ENCODE measurements at regions not wholly inside any gene's neighbourhood (a gene's known extent, or its start where the extent isn't known, plus 50 kb on each side); places are given as distances from the start of the nearest gene placed in this dataset.

DNA sequence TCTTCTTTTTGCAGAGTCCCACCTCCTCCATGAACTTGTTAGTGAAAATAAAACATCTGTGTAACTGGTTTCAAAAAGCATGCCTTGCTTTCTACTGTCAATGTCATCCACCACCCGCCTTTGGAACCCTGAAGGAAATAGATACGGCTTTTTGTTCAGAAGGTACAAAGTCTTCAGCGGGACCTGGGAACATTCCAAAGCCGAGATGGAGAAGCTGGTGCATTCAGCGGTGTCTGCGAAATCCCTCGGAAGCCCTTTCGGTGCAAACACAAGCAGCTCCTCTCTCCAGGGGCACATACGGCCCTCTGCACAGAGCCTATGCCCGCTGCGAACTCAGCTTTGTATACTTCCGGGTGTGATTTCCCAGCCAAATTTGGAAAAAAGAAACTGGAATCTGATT is 555.8 kb upstream of the SALL3 start:
- Histone ChIP-seq H3K9me3 (ENCODE audit: low read depth) (no peaks in the 10 kb centered on the region), H3K27ac (no peak overlapping the region), H3K36me3 (ENCODE audit: low read depth) (no peaks in the 10 kb centered on the region), H3K4me3 (no peak overlapping the region), H2AFZ (no peak overlapping the region), H3K4me2 (ENCODE audit: unreplicated experiment) (no peak overlapping the region), H3K9ac (no peak overlapping the region), H3K79me2 (ENCODE audit: insufficient read depth) (no peaks in the 10 kb centered on the region), H3K9me2 (ENCODE audit: insufficient read depth) (no peaks in the 10 kb centered on the region), H3K27me3 (replicated peaks; ENCODE audit: insufficient read depth) (no peaks in the 10 kb centered on the region), H3F3A (ENCODE audit: insufficient read depth) (no peaks in the 10 kb centered on the region), H3K4me1 (ENCODE audit: insufficient read depth) (no peaks in the 10 kb centered on the region), H4K20me1 (ENCODE audit: insufficient read depth) (no peaks in the 10 kb centered on the region)
- no peak for TF ChIP-seq EZH2 (IDR thresholded peaks at IDR 0.05; ENCODE audit: insufficient read depth, poor library complexity, severe bottlenecking)
- no peak for TF ChIP-seq EZH2phosphoT487 (IDR thresholded peaks at IDR 0.05; ENCODE audit: insufficient read depth, low read depth)
- 41 to 42% methylated on average over 12 of the region's 12 CpGs for WGBS, 2 experiments (ENCODE audit: low coverage in 1 of 2, low lambda C conversion rate in 2 of 2, missing lambda C conversion rate in 2 of 2)
- DNase-seq = no peak
- in situ Hi-C loops (cut with MboI) = no loop called here

DNA sequence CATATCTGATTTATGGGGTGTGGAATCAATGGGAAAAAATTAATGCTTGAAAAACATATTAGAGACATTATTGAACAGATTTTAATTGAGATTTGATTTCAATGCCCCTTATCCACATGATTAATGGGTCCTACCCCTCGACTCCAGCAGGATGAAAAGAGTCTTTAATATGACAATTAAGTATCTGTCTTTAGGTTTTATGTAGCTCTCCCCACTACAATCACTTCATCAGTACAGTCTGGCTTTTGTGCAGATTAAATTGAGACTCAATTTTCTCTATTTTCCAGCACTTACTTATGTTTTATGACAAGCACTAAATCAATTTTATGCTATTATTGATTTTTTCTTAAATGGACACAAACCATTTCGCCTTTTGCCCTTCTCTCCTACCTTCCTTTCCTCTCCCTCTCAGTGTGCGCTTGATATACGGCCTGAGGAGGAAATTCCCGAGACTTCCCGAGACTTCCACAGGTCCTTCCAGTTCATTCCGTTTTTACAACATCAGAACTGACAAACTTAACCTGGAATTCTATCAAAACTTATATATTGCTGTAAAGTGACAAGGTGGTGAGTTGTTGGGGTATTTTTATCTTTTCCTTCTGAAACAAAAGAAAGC is 555.1 kb upstream of the SALL3 start:
- no peak overlapping the region for H2AFZ ChIP-seq
- H3K9ac ChIP-seq = no peak overlapping the region
- H3K4me3 ChIP-seq = no peak overlapping the region
- no peak overlapping the region for H3K27ac ChIP-seq
- TF ChIP-seq EZH2 (IDR thresholded peaks at IDR 0.05; ENCODE audit: insufficient read depth, poor library complexity, severe bottlenecking) = no peak
- no peak for TF ChIP-seq EZH2phosphoT487 (IDR thresholded peaks at IDR 0.05; ENCODE audit: insufficient read depth, low read depth)
- in situ Hi-C loops (cut with MboI) = no loop called here
- H3K9me3 ChIP-seq (ENCODE audit: low read depth) = no peaks in the 10 kb centered on the region
- no peaks in the 10 kb centered on the region for H3F3A ChIP-seq (ENCODE audit: insufficient read depth)
- no peaks in the 10 kb centered on the region for H3K36me3 ChIP-seq (ENCODE audit: low read depth)
- H3K9me2 ChIP-seq (ENCODE audit: insufficient read depth) = no peaks in the 10 kb centered on the region
- no peak overlapping the region for H3K4me2 ChIP-seq (ENCODE audit: unreplicated experiment)
- H3K4me1 ChIP-seq (ENCODE audit: insufficient read depth) = no peaks in the 10 kb centered on the region
- 17 to 21% methylated on average over 7 of the region's 7 CpGs for WGBS, 2 experiments (ENCODE audit: low coverage in 1 of 2, low lambda C conversion rate in 2 of 2, missing lambda C conversion rate in 2 of 2)
- H4K20me1 ChIP-seq (ENCODE audit: insufficient read depth) = no peaks in the 10 kb centered on the region
- no peak for DNase-seq
- no peaks in the 10 kb centered on the region for H3K27me3 ChIP-seq (replicated peaks; ENCODE audit: insufficient read depth)
- H3K79me2 ChIP-seq (ENCODE audit: insufficient read depth) = no peaks in the 10 kb centered on the region

DNA sequence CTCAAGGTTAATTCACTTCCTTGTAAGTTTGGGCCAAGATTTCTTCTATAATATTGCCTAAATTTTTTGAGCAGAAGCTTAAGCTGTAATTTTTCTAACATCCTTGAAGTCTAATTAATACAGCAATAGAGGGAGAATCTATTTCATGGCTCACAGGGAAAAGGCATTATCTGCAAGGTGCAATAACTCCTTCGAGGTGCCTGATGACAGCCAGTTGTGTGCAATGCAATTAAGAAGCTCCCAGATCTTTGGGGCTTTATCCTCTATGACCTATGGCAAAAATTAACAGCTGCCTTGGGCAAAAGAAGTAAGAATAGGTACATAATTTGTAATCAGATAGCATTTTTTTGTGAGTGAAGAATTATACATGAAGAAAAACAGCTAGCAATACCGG is 554.6 kb upstream of the SALL3 start:
- no peaks in the 10 kb centered on the region for H3F3A ChIP-seq (ENCODE audit: insufficient read depth)
- no peaks in the 10 kb centered on the region for H3K27me3 ChIP-seq (replicated peaks; ENCODE audit: insufficient read depth)
- H3K9ac ChIP-seq = no peak overlapping the region
- no peaks in the 10 kb centered on the region for H4K20me1 ChIP-seq (ENCODE audit: insufficient read depth)
- no peak for TF ChIP-seq EZH2phosphoT487 (IDR thresholded peaks at IDR 0.05; ENCODE audit: insufficient read depth, low read depth)
- TF ChIP-seq EZH2 (IDR thresholded peaks at IDR 0.05; ENCODE audit: insufficient read depth, poor library complexity, severe bottlenecking) = no peak
- no peaks in the 10 kb centered on the region for H3K79me2 ChIP-seq (ENCODE audit: insufficient read depth)
- 20 to 22% methylated on average over 2 of the region's 2 CpGs for WGBS, 2 experiments (ENCODE audit: low coverage in 1 of 2, low lambda C conversion rate in 2 of 2, missing lambda C conversion rate in 2 of 2)
- H3K36me3 ChIP-seq (ENCODE audit: low read depth) = no peaks in the 10 kb centered on the region
- no peak overlapping the region for H2AFZ ChIP-seq
- no peak overlapping the region for H3K4me3 ChIP-seq
- no peaks in the 10 kb centered on the region for H3K4me1 ChIP-seq (ENCODE audit: insufficient read depth)
- no peaks in the 10 kb centered on the region for H3K9me2 ChIP-seq (ENCODE audit: insufficient read depth)
- no peak overlapping the region for H3K4me2 ChIP-seq (ENCODE audit: unreplicated experiment)
- no peak for DNase-seq
- no peak overlapping the region for H3K27ac ChIP-seq
- in situ Hi-C loops (cut with MboI) = no loop called here
- no peaks in the 10 kb centered on the region for H3K9me3 ChIP-seq (ENCODE audit: low read depth)

DNA sequence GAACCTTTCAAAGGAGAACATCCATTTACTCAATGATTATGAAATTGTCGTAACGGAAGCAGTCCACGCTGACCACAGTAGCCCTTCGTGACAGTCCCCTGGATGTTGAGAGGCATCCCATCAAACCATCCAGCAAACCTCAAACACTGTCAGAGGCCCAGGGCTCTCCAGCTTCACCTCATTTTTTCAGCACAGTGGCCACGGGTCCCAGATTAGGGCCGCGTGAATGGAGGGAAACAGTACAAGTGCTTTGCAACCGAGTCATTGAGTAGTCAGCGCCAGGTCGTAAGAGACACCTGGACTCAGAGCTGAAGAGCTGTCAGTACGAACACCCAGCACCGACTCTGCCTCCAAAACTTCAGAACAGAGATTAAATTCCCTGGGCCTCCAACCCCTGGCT is 552.5 kb upstream of the SALL3 start:
- H3F3A ChIP-seq (ENCODE audit: insufficient read depth) = no peaks in the 10 kb centered on the region
- H3K9ac ChIP-seq = no peak overlapping the region
- no peak for DNase-seq
- no peaks in the 10 kb centered on the region for H3K79me2 ChIP-seq (ENCODE audit: insufficient read depth)
- H4K20me1 ChIP-seq (ENCODE audit: insufficient read depth) = no peaks in the 10 kb centered on the region
- 59 to 71% methylated on average over 12 of the region's 12 CpGs for WGBS, 2 experiments (ENCODE audit: low coverage in 1 of 2, low lambda C conversion rate in 2 of 2, missing lambda C conversion rate in 2 of 2)
- no peaks in the 10 kb centered on the region for H3K27me3 ChIP-seq (replicated peaks; ENCODE audit: insufficient read depth)
- H3K27ac ChIP-seq = no peak overlapping the region
- no peaks in the 10 kb centered on the region for H3K9me2 ChIP-seq (ENCODE audit: insufficient read depth)
- no peaks in the 10 kb centered on the region for H3K36me3 ChIP-seq (ENCODE audit: low read depth)
- no peak for TF ChIP-seq EZH2 (IDR thresholded peaks at IDR 0.05; ENCODE audit: insufficient read depth, poor library complexity, severe bottlenecking)
- no peak for TF ChIP-seq EZH2phosphoT487 (IDR thresholded peaks at IDR 0.05; ENCODE audit: insufficient read depth, low read depth)
- no peak overlapping the region for H3K4me2 ChIP-seq (ENCODE audit: unreplicated experiment)
- in situ Hi-C loops (cut with MboI) = no loop called here
- H2AFZ ChIP-seq = no peak overlapping the region
- no peaks in the 10 kb centered on the region for H3K9me3 ChIP-seq (ENCODE audit: low read depth)
- no peaks in the 10 kb centered on the region for H3K4me1 ChIP-seq (ENCODE audit: insufficient read depth)
- H3K4me3 ChIP-seq = no peak overlapping the region
